ENCODE measurements at regions not wholly inside any gene's neighbourhood (a gene's known extent, or its start where the extent isn't known, plus 50 kb on each side); places are given as distances from the start of the nearest gene placed in this dataset.

- DNase-seq (ENCODE audit: low read depth in 2 of 2) = no peak
- no peak for TF ChIP-seq CTCF (IDR thresholded peaks at IDR 0.05; ENCODE audit: low read depth, low read length)
- H3K4me3 ChIP-seq (replicated peaks in 1 of 2; ENCODE audit: low read depth in 2 of 2, low read length in 2 of 2) = no peak overlapping the region
Measured at GRCh38 chr2:2662847-2663356, 331.8 kb upstream of the MYT1L start.

GRCh38 chr2:2662037-2662846 lies 331.2 kb upstream of the MYT1L start:
- DNase-seq (ENCODE audit: low read depth in 2 of 2) = no peak
- TF ChIP-seq CTCF (IDR thresholded peaks at IDR 0.05; ENCODE audit: low read depth, low read length) = no peak
- H3K4me3 ChIP-seq (replicated peaks in 1 of 2; ENCODE audit: low read depth in 2 of 2, low read length in 2 of 2) = no peak overlapping the region

GRCh38 chr2:2660789-2661355 lies 329.8 kb upstream of the MYT1L start:
- no peak overlapping the region for H3K4me3 ChIP-seq (replicated peaks in 1 of 2; ENCODE audit: low read depth in 2 of 2, low read length in 2 of 2)
- no peak for TF ChIP-seq CTCF (IDR thresholded peaks at IDR 0.05; ENCODE audit: low read depth, low read length)
- no peak for DNase-seq (ENCODE audit: low read depth in 2 of 2)

- DNase-seq (ENCODE audit: low read depth in 2 of 2) = no peak
- no peak for TF ChIP-seq CTCF (IDR thresholded peaks at IDR 0.05; ENCODE audit: low read depth, low read length)
Measured at GRCh38 chr2:2657121-2657962, 326.3 kb upstream of the MYT1L start.

GRCh38 chr2:2656115-2657011 lies 325.3 kb upstream of the MYT1L start:
- no peak for TF ChIP-seq CTCF (IDR thresholded peaks at IDR 0.05; ENCODE audit: low read depth, low read length)
- H3K4me3 ChIP-seq (replicated peaks in 1 of 2; ENCODE audit: low read depth in 2 of 2, low read length in 2 of 2) = no peak overlapping the region
- no peak for DNase-seq (ENCODE audit: low read depth in 2 of 2)

More at GRCh38 chr2:2657121-2657962, 326.3 kb upstream of the MYT1L start:
- no peak overlapping the region for H3K4me3 ChIP-seq (replicated peaks in 1 of 2; ENCODE audit: low read depth in 2 of 2, low read length in 2 of 2)
